HG03378 (cell line): ENCODE measurements at regions not wholly inside any gene's neighbourhood (a gene's known extent, or its start where the extent isn't known, plus 50 kb on each side); places are given as distances from the start of the nearest gene placed in this dataset.

Experiments
- ATAC-seq: cut with Tn5 transposase; IDR thresholded peaks from one replicate; pipeline ENCODE4 v1.9.1; 2021; ENCODE audit warnings: mild to moderate bottlenecking, moderate library complexity; ENCODE audit not compliant: unreplicated experiment

DNA sequence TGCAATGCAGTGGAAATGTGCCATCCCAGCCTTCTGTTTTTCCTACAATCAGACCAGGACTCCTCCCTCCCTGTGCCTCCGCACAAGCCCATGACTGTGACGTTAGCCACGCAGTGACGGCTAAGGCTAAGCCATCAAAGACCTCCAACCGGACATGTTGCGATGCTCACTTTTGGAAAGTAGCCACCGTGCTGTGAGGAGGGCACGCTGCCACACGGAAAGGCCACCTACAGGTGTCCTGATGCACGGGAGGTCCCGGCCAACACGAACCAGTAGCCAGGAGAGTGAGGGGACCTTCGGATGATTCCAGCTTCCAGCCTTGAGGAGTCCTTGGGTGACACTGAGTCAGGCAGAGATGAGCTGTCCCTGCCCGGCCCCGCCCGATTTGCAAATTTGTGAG, 53.9 kb downstream of the FOXL1 start:
- ATAC-seq, result no peak

DNA sequence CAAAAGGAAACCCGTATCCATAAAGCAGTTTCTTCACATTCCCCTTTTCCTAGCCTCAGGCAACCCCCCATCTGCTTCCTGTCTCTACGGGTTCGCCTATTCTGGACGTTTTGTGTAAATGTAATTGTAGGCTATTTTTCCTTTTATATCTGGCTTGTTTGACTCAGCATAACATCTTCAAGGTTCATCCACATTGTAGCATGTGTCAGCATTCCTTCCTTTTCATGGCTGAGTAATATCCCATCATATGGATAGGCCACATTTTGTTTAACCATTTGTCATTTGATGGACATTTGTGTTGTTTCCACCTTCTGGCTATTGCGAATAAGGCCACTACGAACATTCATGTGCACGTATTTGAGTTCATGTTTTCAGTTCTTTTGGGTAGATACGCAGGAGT, 54.6 kb downstream of the FOXL1 start:
- ATAC-seq, result no peak

DNA sequence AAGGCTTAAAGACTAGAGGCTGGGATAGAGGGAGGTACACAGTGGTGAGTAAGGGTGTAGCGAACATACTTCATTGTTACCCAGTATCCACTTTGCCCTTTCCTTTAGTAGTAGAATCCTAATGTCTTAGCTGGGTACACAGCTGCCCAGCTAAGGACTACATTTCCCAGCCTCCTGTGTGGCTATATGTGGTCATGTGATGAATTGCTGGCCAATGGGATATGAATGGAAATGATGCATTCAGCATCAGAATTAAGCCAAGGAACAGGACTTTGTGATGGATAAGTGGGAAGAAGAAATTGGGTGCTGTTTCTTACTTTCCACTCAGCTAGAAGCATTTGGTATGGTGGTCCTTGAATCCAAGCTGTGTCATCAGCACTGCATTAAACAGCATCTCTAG, 55.9 kb downstream of the FOXL1 start:
- no peak for ATAC-seq

DNA sequence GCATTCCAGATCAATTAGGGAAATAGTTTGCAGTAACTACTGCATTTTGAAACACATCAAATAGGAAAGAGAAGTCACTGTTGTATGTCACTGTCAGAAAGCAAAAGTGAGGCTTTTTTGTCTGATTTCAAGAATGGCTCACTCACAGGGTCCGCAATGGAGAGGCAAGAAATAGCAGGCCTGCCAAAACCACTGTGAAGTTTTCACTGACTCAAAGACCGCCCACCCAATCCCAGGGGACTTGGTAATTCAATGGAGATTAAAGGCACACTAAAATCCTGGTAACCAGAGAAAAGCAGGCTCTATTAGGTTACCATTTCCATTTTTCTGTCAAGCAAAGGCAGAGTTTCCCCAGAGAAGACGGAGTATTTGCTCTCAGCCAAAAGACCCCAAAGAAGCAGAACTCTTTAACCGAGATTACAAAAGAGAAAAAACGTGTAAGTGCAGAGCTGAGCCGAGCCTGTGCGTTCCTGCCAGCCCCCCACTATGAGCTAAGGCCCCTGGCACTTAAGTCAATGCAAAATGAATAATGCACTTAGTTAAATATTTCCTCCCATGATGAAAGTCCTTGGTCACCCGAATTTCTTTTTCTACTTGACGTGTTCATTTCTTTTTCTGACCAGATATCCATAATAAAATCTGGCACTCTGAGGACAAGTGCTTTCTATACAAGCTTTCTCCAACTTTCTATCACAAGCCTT, 57.0 kb downstream of the FOXL1 start:
- ATAC-seq, result no peak

DNA sequence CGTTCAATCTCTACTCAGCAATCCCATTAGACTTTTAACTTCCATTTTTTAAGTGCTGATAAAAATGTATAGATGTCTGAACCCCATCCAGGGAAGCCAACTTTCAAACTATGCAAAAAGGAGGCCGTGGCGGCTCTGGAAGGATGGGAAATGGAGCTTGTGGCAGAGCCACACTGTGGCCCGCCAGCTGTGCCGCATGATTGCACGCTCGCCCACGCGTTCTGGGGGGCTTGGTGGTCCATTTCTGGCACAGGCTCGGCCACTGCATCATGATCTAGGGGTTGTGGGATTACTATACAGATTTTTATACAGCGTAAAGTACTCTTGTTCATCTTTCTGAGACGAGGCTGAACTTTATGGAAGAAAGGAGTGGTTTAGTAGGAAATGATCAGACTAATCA, 57.6 kb downstream of the FOXL1 start:
- ATAC-seq, result no peak

DNA sequence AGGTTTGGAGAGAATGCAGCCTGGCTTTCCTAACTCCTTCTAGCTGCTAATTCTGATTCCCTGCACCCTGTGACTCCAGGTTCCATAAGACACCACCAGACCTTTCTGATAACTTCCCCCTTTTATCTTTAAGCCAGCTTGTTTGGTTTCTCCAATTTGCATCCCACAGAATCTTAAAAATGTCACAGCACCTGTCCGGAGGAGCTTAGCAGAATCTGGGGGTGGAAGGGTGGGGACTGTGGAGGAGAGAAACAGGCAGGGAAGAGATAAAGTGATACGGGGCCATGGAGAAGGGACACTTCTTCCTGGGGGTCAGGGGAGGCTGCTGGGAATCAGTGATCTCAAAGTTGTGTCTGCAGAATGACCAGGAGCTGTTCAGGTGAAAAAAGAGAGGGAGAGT, 59.4 kb downstream of the FOXL1 start:
- no peak for ATAC-seq

DNA sequence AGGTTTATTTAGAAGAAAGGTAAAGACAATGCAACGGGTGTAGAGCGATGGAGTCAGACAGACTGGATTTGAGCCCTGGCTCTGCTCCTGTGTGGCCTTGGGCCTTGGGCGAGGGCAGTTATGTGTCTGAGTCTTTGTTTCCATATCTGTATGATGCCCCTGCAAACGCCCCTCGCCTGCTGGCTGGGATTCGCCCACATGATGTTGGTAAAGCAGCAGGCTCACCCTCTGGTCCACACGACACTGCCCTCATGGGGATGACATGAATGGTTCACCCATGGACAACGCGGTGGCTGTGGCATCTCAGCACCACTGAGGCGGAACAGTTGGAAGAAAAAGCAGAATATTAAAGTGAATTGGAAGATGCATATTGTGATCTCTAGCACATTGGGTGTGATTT, 60.3 kb downstream of the FOXL1 start:
- ATAC-seq, result no peak

DNA sequence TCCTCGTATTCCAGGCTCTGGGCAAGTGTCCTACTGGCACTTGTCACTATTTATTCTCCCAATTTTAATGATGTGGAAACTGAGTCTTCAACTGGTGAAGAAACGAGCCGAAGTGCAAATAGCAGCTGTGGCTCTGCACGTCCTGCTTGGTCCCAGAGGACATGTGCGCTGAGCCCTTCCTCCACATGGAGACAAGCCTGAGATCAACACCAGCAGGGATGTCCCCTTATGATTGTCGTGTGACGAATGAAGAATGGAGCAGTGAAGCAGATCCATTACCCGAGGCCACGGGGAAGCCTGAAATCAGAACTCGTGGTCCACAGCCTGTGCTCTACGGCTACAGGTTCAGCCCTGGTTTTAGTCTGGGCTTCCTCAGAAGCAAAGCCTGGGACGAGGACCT, 61.0 kb downstream of the FOXL1 start:
- ATAC-seq, result no peak

DNA sequence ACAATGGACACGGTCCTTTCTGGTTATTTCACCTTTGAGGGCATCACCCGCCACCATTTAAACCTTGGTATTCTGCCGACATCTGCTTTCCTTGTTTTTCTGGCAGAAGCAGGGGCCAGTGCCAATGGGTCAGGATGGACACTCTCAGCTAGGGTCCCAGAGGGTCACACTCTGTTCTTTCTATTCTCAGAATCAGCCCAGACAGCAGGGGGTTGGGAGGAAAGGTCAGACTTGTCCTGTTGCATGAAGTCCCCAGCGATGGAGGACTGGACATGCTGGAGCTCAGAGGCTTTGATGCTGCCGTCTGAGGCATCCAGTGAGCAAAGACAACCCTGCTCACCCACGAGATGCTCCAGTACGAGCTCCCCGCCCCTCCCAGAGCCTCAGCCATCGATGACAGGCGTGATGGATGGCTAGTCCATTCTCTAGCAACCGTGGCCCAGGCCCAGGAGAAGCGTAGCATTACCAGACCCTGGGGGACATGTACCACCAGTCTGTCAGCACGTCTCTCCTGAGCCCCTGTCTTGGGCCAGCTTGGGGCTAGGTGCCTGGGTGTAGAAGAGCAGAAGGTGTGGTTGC, 62.0 kb downstream of the FOXL1 start:
- ATAC-seq, result no peak

DNA sequence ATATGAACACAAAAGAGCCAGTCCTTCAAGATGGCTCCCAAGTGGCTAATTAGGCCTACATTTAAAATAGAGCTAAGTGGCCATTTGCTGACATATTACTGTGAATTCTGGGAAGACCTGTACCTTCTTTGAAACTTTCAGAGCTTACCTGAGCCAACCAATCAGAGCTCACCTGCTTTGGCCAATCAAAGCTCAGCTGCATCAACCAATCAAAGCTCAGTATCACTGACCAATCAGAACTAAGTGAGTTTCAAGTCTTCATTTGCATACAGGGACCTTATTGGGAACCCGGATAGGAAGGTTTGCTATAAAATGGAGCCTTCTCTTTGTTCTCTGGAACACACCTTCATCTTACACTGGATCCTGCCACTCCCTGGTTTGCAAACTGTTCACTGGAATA, 63.7 kb downstream of the FOXL1 start:
- ATAC-seq, result no peak

DNA sequence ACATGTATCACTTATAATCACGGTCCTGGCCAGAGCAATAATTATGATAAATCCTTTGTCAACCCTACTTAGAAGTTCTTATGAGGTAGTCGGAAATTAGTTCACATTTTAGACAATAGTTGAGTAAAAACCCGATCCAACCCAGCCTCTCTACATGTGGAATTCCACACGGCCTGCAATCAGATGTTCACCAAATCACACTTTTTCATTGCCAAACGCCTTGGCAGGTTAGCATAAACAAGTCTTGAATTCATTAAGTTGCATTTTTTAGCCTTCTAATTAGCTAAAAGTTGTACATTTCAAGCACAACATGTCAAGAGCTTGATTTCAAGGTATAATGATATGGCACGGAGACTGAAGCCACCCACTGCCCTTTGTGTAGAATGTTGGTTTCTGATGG, 65.3 kb downstream of the FOXL1 start:
- ATAC-seq, result no peak

DNA sequence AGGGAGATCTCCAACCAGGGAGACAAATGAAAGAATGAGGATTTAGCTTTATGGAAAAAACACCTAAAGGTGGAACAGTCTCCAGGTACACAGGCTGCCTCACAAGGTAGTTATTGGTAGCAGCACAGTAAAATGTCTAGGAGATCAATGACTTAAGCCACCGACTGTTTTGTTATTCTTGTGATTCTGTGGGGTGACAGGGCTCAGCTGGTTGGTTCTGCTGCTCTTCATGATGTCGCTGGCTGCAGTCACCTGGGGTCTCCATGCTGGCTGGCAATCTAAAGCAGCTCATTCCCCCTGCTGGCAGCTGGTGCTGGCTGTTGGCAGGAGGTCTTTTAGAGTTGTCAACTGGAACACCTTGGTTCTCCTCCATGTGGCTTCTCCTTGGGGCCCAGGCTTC, 69.2 kb downstream of the FOXL1 start:
- ATAC-seq, result no peak

DNA sequence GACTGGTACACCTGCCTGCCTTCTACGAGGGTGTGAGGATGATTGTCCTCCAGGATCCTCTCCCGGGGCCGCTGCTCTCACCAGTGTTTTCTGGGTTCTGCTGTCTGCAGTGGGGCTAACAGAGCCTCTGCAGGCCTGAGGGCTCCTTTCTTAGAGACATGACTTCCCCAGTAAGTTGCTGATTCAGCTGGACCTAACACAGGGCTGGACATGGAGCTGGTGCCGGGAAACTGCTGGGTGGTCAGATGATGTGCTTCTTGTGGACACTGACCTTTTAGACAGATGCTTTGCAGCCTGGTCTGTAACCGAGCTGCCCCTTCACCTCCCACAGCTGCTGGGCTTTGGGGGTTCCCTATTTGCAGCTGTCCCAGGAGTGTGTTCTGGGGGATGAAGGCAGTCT, 71.5 kb downstream of the FOXL1 start:
- no peak for ATAC-seq

DNA sequence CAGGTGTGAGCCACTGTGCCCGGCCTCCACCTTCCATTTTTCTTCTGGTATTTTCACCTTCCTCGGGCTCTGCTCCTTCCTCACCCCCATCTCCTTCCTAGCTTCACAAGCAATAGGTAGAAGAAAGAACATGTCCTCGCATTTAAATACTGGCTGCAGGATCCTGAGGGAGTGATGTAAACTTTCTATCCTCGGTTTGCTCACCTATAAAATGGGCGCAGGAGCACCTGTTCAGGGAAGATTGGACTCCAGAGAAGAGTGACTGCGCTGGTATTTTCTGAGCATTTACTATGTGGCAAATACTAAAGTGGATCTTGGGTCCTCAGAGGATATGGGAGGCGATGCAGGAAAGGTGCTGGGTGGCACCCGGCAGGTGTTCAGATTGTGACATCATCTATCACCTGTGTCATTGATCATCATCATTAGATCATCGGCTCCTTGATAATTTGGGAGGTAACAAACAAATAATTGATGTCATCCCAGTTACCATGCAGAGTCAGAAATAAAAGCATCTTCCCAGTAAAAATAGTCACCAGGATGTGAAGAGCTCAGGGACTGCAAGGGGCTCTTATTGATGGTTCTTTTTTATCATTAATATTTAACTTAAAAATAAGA, 72.8 kb downstream of the FOXL1 start:
- no peak for ATAC-seq

DNA sequence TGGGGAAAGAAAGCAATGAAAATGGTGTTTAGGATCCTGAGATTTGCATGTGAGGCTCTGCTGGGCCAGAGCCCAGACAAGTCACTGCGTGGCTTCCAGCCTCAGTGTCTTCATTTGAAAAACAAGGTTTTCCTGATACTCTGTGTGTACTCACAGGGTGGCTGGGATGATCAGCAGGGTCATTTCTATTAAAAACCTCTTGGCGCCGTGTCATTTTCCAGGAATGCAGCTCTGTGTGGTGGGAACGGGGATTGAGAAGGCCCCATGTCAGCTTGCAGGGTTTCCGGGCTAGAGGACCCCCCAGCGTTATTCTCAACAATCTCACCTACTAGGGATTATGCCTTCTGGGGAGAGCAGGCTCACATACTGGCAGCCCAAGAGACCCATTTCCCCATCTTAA, 73.5 kb downstream of the FOXL1 start:
- no peak for ATAC-seq

DNA sequence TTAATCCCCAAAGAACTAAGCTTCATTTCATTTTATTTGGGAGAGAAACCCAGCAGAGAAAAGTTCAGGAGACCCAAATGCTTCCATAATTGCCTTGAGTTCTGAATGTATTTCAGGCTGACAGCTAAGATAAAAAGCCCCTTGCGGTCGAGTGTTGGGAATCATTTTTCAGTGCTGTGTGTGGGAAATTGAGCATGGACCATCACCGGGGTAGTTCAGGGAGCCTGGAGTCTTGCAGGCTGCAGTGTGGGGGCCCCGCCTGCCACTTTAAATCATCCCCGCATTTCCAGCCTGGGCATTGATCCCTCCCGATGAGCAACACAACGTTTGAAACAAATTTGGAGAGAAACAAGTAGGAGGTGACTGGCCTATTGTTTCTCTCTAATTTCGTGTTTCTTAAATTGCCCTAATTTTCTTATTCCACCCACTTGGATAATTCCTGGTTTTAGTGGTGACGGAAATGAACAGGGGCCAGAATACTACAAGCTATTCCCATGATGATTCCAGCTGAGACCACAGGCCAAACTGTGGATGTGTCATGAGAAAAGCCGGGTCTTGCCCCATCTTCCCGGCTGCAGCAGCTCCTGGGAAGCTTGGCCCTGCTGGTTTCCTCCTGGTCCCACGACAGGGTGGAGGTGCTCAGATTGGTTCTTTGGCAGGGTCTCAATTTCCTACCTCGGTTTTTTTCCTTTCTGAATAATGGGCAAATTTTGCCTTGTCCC, 75.1 kb downstream of the FOXL1 start:
- ATAC-seq, result no peak

DNA sequence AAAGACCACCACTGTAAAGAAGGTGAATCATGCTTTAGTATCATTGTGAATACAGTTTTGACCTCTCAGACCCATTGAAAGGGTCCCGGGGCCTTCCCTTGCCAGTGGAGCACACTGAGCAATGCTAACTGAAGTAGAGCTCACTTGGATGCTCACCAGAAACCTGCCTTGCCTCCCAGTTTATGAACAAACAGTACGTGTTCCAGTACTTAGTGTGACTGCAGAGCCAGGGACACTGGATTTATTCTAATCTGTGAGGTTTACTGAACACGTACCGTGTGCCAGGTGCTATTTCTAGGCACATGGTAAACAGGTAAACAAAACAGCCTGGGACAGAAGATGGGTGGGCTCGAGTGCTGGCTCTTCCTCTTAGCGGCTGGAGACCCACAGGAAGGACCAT, 79.6 kb downstream of the FOXL1 start:
- ATAC-seq, result no peak

DNA sequence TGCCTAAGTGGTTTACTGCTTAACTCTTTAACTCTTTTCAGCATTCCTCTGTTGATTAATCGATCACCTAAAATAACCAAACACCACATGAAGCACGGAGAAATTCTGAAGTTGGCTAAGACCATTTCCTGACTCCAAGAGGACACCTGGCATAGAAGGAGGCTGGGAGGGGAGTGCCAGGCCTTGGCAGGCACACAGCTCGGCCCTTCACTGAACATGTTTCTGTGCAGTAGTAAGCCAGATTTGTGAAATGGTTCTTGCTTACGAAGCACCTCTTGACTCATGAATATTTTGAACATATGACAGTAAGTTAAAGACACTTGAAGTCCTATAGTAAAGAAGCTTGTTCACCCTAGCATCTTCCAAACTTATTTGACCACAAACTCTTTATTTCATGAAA, 82.3 kb downstream of the FOXL1 start:
- ATAC-seq, result no peak

DNA sequence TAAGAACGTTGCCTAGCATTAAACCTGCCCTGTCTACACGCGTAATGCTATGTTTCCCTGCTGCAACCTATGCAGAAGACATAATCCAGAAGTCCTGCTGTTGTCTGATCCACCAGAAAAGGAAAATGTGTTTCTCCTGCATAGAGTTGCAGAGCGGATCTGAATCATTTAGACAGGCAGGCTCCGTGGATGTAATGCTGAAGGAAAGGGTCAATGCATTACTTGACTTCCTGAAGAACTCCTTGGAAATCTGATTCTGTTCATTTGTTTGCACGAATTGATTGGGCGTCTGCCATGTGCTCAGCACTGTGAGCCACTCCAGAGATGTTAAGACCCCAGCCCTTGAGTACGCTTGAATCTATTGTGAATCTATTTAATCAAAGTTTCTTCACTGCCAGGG, 83.4 kb downstream of the FOXL1 start:
- no peak for ATAC-seq

DNA sequence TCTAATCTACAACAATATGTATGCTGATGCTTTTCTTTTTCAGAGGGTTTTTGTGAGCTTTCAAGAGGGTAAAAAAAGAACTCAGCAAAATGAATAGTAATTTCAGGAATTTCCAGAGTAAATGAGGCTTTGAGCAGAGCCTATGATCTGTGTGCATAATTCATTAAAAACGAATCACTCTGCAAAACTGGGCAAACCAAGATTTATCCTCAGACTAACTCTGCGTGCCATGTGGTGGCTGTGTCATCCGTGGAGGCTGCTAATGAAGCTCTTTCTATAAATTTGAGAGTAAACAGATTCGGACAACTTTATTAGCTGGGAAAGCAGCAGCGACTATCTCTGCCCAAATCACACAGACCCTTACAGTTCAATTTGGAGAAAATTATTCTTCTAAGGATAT, 83.8 kb downstream of the FOXL1 start:
- ATAC-seq, result no peak

DNA sequence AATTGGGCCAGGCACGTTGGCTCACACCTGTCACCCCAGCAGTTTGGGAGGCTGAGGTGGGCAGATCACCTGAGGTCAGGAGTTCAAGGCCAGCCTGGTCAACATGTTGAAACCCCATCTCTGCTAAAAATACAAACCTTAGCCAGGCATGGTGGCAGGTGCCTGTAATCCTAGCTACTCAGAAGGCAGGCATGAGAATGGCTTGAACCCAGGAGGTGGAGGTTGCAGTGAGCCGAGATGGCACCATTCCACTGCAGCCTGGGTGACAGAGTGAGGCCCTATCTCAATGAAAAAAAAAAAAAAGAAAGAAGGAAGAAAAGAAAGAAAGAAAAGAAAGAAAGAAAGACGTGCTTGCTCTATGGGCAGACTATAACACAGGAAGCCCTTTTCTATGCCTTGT, 84.4 kb downstream of the FOXL1 start:
- no peak for ATAC-seq
